GM12865 (cell line): ENCODE measurements at regions not wholly inside any gene's neighbourhood (a gene's known extent, or its start where the extent isn't known, plus 50 kb on each side); places are given as distances from the start of the nearest gene placed in this dataset.
"Not testable (repeated sequence)": the region's sequence is repeated elsewhere in the genome, so short reads cannot be mapped to it uniquely, and the experiment has no call there.

Source experiments
- DNase-seq: peaks from one replicate; pipeline ENCODE4 v3.0.0; 2010; ENCODE audit warnings: low read depth
- H3K4me3 ChIP-seq: 2 replicates; pipeline ENCODE4 v1.5.1; 2011; ENCODE audit warnings: mild to moderate bottlenecking, low read depth, low read length, control low read depth
- CTCF ChIP-seq: IDR thresholded peaks from 2 replicates; pipeline ENCODE4 v1.5.1; 2011; ENCODE audit warnings: low read length, control low read depth, low read depth, inconsistent platforms; ENCODE audit not compliant: insufficient read depth; ENCODE audit errors: missing control alignments

DNA sequence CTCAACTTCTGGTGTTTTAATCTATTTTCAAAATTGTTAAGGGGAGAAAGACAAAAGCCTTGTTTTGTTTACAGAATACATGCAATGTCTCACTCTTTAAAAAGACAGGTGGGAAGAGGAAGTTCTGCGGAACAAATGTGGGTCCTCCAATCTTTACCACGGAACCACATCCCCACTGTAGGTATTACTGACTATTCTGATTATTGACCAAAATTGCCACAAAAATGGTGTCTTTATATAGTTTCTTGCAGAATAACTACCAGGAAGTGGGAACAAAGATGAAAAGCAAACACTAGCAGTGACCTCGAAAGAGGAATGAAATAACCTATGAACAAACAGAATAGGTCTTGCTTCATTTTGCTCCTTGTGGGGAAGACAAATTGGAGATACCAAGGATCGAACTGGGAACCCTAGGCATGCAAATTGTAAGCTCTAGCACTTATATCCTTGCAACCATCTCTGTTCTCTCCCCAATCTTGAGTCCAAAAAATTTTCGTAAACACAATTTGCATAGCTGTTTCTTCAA, 106.7 kb downstream of the GPX5 start:
- no peak for DNase-seq
- H3K4me3 ChIP-seq = no peak overlapping the region
- TF ChIP-seq CTCF = no peak

- no peak overlapping the region for H3K4me3 ChIP-seq
- no peak for DNase-seq
- no peak for TF ChIP-seq CTCF
Observed at GRCh38 chr6:28633445-28634215, 107.9 kb downstream of the GPX5 start.

- DNase-seq = no peak
- H3K4me3 ChIP-seq = peak overlapping the region; percentile 16; the same call in 1 of the 2 replicates
- no peak for TF ChIP-seq CTCF
Observed at GRCh38 chr6:28634411-28634760, 108.7 kb downstream of the GPX5 start.

GRCh38 chr6:28634761-28635546, 109.3 kb downstream of the GPX5 start:
- DNase-seq = no peak
- peak overlapping the region; percentile 16; the same call in 1 of the 2 replicates for H3K4me3 ChIP-seq
- no peak for TF ChIP-seq CTCF

DNA sequence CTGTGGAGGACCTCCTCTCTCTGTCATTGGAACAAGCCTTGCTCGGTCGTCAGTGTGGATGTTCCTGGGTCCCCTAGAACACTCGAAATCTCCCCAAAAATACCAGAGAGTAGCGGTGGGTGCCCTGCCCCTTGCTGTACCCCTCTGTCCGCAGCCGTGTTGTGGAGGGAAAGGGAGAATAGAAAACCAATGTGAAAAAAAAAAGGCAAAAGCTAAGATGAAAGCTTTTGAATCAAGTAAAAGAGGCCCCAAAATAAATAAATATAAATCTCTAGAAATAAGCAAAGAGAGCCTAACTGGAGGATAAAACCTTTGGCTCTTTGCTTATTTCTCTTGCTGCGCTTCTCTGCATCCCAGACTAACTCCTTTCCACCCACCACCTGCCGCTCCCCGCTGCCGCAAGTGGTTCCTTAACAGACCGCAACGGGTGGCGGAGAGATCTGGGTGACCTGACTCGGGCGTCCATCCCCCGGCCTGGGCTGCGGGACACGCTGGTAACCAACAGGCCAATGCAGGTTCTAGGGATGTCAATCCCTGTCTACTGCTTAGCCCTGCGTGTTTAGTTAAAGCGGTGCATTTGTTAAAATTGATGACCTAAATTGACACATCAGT, 110.0 kb downstream of the GPX5 start:
- H3K4me3 ChIP-seq = no peak overlapping the region
- no peak for DNase-seq
- no peak for TF ChIP-seq CTCF

DNA sequence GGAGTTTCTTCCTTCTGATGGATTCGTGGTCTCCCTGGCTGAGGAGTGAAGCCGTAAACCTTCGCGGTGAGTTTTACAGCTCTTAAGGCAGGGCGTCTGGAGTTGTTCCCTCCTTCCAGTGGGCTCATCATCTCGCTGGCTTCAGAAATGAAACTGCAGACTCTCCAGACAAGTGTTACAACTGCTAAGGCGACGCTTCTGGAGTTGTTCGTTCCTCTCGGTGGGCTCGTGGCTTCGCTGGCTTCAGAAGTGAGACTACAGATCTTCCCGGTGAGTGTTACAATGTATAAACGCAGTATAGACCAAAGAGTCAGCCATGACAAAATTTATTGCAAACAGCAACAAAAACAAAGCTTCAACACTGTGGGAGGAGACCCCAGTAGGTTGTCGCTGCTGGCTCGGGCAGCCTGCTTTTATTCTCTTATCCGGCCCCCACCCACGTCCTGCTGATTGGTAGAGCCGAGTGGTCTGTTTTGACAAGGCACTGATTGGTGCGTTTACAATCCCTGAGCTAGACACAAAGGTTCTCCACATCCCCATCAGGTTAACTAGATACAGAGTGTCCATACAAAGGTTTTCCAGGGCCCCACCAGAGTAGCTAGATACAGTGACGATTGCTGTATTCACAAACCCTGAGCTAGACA, 113.2 kb downstream of the GPX5 start:
- H3K4me3 ChIP-seq = no peak overlapping the region
- no peak for DNase-seq
- TF ChIP-seq CTCF = no peak

GRCh38 chr6:28639445-28640290, 114.0 kb downstream of the GPX5 start:
- not testable (repeated sequence) for DNase-seq

More at GRCh38 chr6:28639445-28640290, 114.0 kb downstream of the GPX5 start:
- H3K4me3 ChIP-seq = not testable (repeated sequence)
